ENCODE measurements at regions not wholly inside any gene's neighbourhood (a gene's known extent, or its start where the extent isn't known, plus 50 kb on each side); places are given as distances from the start of the nearest gene placed in this dataset.

DNA sequence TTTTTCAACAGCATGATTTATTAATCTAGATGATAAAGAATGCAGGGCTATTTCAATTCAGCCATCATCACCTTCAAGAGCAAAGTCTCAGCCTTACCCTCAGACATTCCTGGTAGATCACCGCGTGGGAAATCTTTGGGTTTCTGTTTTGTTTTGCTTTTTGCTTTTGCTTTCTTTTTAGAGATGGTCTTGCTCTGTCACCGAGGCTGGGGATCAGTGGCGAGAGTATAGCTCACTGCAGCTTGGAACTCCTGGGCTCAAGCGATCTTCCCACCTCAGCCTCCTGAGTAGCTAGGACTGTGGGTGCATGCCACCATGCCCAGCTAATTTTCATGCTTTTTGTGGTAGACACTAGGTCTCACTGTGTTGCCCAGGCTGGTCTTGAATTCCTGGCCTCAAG is 289.7 kb downstream of the AJAP1 start:
- TF ChIP-seq, protein P1, sequence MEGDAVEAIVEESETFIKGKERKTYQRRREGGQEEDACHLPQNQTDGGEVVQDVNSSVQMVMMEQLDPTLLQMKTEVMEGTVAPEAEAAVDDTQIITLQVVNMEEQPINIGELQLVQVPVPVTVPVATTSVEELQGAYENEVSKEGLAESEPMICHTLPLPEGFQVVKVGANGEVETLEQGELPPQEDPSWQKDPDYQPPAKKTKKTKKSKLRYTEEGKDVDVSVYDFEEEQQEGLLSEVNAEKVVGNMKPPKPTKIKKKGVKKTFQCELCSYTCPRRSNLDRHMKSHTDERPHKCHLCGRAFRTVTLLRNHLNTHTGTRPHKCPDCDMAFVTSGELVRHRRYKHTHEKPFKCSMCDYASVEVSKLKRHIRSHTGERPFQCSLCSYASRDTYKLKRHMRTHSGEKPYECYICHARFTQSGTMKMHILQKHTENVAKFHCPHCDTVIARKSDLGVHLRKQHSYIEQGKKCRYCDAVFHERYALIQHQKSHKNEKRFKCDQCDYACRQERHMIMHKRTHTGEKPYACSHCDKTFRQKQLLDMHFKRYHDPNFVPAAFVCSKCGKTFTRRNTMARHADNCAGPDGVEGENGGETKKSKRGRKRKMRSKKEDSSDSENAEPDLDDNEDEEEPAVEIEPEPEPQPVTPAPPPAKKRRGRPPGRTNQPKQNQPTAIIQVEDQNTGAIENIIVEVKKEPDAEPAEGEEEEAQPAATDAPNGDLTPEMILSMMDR (IDR thresholded peaks at IDR 0.05), result no peak
- no peak for TF ChIP-seq EP300 (IDR thresholded peaks at IDR 0.05; ENCODE audit: low read depth)
